SU-DHL-6 (cell line): ENCODE measurements at regions not wholly inside any gene's neighbourhood (a gene's known extent, or its start where the extent isn't known, plus 50 kb on each side); places are given as distances from the start of the nearest gene placed in this dataset.

Experiments
- H2AFZ ChIP-seq: fragments of 200-600 bp; sonication (generic); 2 replicates; pipeline ENCODE4 v1.6.1; 2014; ENCODE audit warnings: low read depth, mild to moderate bottlenecking, moderate library complexity, mixed read lengths, antibody characterized with exemption, low read length; ENCODE audit not compliant: severe bottlenecking
- H3F3A ChIP-seq: fragments of 200-600 bp; shearing (Covaris generic); 2 replicates; pipeline ENCODE4 v1.6.0; 2016; ENCODE audit warnings: antibody characterized with exemption, mild to moderate bottlenecking; ENCODE audit not compliant: insufficient read depth
- H3K27ac ChIP-seq: fragments of 200-600 bp; sonication (generic); 2 replicates; pipeline ENCODE4 v1.5.1; 2016; ENCODE audit warnings: low read depth, mild to moderate bottlenecking, low read length, moderate library complexity, mixed read lengths
- H3K27me3 ChIP-seq: fragments of 200-600 bp; sonication (generic), shearing (Covaris generic); 2 replicates; pipeline ENCODE4 v1.6.0; 2014; ENCODE audit warnings: mild to moderate bottlenecking, low read length
- H3K36me3 ChIP-seq: fragments of 200-600 bp; sonication (generic); 2 replicates; pipeline ENCODE4 v1.6.1; 2014; ENCODE audit warnings: mild to moderate bottlenecking, low read length, mixed read lengths
- H3K4me2 ChIP-seq: fragments of 300-600, 200-600 bp; shearing (Covaris generic), sonication (generic); 2 replicates; pipeline ENCODE4 v1.6.0; 2014; ENCODE audit warnings: low read length, low read depth, mild to moderate bottlenecking; ENCODE audit not compliant: poor library complexity, severe bottlenecking
- H3K4me3 ChIP-seq: fragments of 200-600 bp; sonication (generic); 2 replicates; pipeline ENCODE4 v1.5.1; 2014; ENCODE audit warnings: antibody characterized with exemption, low read length, mild to moderate bottlenecking, mixed read lengths; ENCODE audit not compliant: insufficient read depth, poor library complexity, severe bottlenecking
- H3K79me2 ChIP-seq: fragments of 200-600 bp; sonication (generic); 2 replicates; pipeline ENCODE4 v1.6.1; 2014; ENCODE audit warnings: mild to moderate bottlenecking, low read length, moderate library complexity; ENCODE audit not compliant: insufficient read depth
- H3K9ac ChIP-seq: fragments of 200-600 bp; sonication (generic); 2 replicates; pipeline ENCODE4 v1.7.0; 2014; ENCODE audit warnings: mild to moderate bottlenecking, low read length
- H3K9me2 ChIP-seq: fragments of 200-600 bp; sonication (generic); replicated peaks from 2 replicates; pipeline ENCODE4 v1.6.1; 2014; ENCODE audit warnings: low read length; ENCODE audit not compliant: insufficient read depth
- H3K9me3 ChIP-seq: fragments of 200-600 bp; sonication (generic); 2 replicates; pipeline ENCODE4 v1.6.1; 2014; ENCODE audit warnings: low read length, mixed read lengths; ENCODE audit not compliant: insufficient read depth
- H4K20me1 ChIP-seq: fragments of 200-600 bp; sonication (generic); 2 replicates; pipeline ENCODE4 v1.6.1; 2014; ENCODE audit warnings: low read depth, mild to moderate bottlenecking, antibody characterized with exemption, low read length, moderate library complexity, mixed read lengths
- EZH2phosphoT487 ChIP-seq: fragments of 200-600 bp; sonication (generic), shearing (Covaris generic); conservative IDR thresholded peaks from 2 replicates; pipeline ENCODE4 v1.6.1; 2018; ENCODE audit warnings: mild to moderate bottlenecking, antibody characterized with exemption, low read length, moderate library complexity, mixed read lengths
- TF ChIP-seq, protein P1 (sequence below): fragments of 200-600 bp; sonication (generic); IDR thresholded peaks from one replicate; pipeline ENCODE4 v1.5.1; 2017; ENCODE audit warnings: antibody characterized with exemption, mild to moderate bottlenecking, low read length, moderate library complexity; ENCODE audit not compliant: insufficient read depth, poor library complexity, severe bottlenecking

DNA sequence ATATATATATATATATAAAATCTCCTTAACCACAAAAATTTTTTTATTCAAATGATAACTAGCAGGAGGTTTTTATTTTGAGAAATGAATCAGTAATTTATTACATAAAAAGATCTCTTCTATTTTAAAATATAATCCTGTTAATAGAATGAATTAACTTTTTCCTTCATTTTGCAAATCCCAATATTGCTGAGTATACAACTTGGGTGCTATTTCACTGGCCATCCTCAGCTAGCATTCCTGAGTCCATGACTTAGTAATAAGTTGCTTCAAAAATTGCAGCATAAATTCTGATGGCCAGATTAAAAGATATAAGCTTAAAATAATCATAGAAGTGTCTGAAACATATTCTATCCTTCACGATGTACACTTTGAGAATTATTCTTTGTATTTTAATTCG lies 155.6 kb downstream of the FSIP2 start:
- Histone ChIP-seq H3K4me3 (no peak overlapping the region), H2AFZ (no peak overlapping the region), H3K27me3 (no peaks in the 10 kb centered on the region), H3K36me3 (no peaks in the 10 kb centered on the region), H4K20me1 (no peaks in the 10 kb centered on the region), H3K27ac (no peak overlapping the region), H3K9ac (no peak overlapping the region), H3K9me2 (no peaks in the 10 kb centered on the region), H3F3A (no peaks in the 10 kb centered on the region), H3K4me2 (no peak overlapping the region), H3K79me2 (no peaks in the 10 kb centered on the region), H3K9me3 (no peaks in the 10 kb centered on the region)
- no peak for TF ChIP-seq EZH2phosphoT487
- TF ChIP-seq, protein P1, sequence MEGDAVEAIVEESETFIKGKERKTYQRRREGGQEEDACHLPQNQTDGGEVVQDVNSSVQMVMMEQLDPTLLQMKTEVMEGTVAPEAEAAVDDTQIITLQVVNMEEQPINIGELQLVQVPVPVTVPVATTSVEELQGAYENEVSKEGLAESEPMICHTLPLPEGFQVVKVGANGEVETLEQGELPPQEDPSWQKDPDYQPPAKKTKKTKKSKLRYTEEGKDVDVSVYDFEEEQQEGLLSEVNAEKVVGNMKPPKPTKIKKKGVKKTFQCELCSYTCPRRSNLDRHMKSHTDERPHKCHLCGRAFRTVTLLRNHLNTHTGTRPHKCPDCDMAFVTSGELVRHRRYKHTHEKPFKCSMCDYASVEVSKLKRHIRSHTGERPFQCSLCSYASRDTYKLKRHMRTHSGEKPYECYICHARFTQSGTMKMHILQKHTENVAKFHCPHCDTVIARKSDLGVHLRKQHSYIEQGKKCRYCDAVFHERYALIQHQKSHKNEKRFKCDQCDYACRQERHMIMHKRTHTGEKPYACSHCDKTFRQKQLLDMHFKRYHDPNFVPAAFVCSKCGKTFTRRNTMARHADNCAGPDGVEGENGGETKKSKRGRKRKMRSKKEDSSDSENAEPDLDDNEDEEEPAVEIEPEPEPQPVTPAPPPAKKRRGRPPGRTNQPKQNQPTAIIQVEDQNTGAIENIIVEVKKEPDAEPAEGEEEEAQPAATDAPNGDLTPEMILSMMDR, result no peak

DNA sequence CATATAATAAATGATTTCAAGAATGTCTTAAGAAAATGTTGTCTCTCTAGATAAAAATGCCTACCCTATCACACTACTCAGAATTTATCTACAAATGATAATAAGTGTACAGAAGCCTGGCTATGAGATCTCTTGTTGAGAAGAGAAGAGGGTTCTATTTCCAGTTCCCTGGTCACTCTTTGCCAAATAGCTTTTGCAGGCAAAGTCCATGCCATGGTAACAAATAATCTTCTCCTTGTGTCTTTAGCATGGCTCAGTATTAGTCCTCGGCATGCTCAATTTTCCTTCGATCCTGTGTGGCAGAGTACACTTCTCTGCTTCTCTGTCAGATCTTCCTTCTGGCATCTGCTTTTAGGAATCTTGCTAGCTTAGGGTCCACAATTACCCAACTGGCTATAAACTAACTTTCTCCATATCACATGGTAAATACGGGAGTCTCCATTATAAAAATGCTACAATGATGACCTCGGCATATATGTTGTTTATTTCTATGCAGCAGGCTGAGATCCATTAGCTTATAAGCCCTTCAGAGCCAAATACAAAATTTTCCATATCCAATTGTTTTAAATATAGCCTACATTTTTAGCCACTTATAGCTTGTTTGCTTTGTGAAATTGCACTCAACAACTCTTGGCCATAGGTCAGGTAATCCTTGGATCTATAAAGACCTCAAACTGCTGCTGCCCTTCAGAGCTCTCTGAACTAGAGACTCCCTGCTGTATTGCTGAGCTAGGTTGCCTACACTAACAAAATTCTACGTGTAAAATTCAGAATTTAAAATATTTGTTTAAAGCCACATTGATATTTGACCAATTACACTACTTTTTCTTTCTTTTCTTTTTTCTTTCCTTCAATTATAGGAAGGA lies 157.5 kb downstream of the FSIP2 start:
- Histone ChIP-seq H4K20me1 (no peaks in the 10 kb centered on the region), H3K79me2 (no peaks in the 10 kb centered on the region), H2AFZ (no peak overlapping the region), H3K9me3 (no peaks in the 10 kb centered on the region), H3F3A (no peaks in the 10 kb centered on the region), H3K9ac (no peak overlapping the region), H3K4me2 (no peak overlapping the region), H3K4me3 (no peak overlapping the region), H3K27me3 (no peaks in the 10 kb centered on the region), H3K9me2 (no peaks in the 10 kb centered on the region), H3K36me3 (no peaks in the 10 kb centered on the region), H3K27ac (no peak overlapping the region)
- no peak for TF ChIP-seq EZH2phosphoT487
- TF ChIP-seq, protein P1, result no peak

DNA sequence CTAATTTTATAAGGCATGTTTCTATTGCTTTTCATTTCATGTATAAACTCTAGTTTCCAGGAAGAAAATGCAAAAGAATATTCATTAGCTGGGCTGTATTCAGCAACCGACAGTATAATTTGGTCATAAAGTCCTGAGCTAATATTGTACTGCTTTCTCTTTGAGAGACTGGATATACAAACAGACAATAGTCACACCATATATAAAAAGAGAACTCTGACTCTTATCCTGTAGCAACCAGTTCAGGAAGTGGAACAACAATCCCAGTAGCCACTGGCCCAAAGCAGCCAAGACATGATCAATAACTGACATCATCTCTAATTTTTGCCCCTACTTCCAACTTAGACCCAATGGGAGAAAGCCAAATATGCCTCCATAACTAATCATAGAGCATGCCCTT lies 160.8 kb downstream of the FSIP2 start:
- Histone ChIP-seq H3K36me3 (no peaks in the 10 kb centered on the region), H3F3A (no peaks in the 10 kb centered on the region), H3K27me3 (no peaks in the 10 kb centered on the region), H3K79me2 (no peaks in the 10 kb centered on the region), H4K20me1 (no peaks in the 10 kb centered on the region), H3K9me2 (no peaks in the 10 kb centered on the region), H3K9me3 (no peaks in the 10 kb centered on the region), H3K27ac (no peak overlapping the region), H3K4me3 (no peak overlapping the region), H3K9ac (no peak overlapping the region), H2AFZ (no peak overlapping the region), H3K4me2 (no peak overlapping the region)
- TF ChIP-seq EZH2phosphoT487, result no peak
- TF ChIP-seq, protein P1, result no peak
